A673 (cell line): ENCODE measurements at regions not wholly inside any gene's neighbourhood (a gene's known extent, or its start where the extent isn't known, plus 50 kb on each side); places are given as distances from the start of the nearest gene placed in this dataset.

ENCODE experiments used
- BruUV-seq: library from RNA; stranded (reverse); fragments of 400-500 nt; replicated peaks from 2 replicates; lab custom pipeline; 2021; lab: Mats Ljungman, UMichigan
- CTCF ChIA-PET: fragments of 300-600 bp; sonication (Branson Sonifier 250); formaldehyde crosslinking; loops from one replicate; lab custom pipeline; 2022; ENCODE audit warnings: antibody characterized with exemption; lab: Charles Lee
- POLR2A ChIA-PET: fragments of 300-600 bp; sonication (Branson Sonifier 250); formaldehyde crosslinking; loops from one replicate; lab custom pipeline; 2022; ENCODE audit warnings: antibody characterized with exemption; ENCODE audit not compliant: low non-redundant PET; lab: Charles Lee
- DNase-seq: peaks from one replicate; pipeline ENCODE4 v3.0.0-alpha.2; 2015; ENCODE audit warnings: low spot score
- H3K27ac ChIP-seq: fragments of 200-600 bp; sonication (generic); 2 replicates; pipeline ENCODE4 v1.5.1; 2016; ENCODE audit warnings: mixed run types, low read depth, mild to moderate bottlenecking, mixed read lengths, antibody characterized with exemption, low read length; ENCODE audit not compliant: poor library complexity, severe bottlenecking
- H3K27me3 ChIP-seq: fragments of 200-600 bp; sonication (generic); replicated peaks from 2 replicates; pipeline ENCODE4 v1.6.1; 2017; ENCODE audit warnings: mixed run types, low read depth, mild to moderate bottlenecking, mixed read lengths, antibody characterized with exemption, low read length; ENCODE audit not compliant: insufficient read depth, poor library complexity
- H3K36me3 ChIP-seq: fragments of 200-600 bp; sonication (generic); 2 replicates; pipeline ENCODE4 v1.6.1; 2016; ENCODE audit warnings: mixed run types, mild to moderate bottlenecking, mixed read lengths, antibody characterized with exemption, low read length; ENCODE audit not compliant: insufficient read depth, poor library complexity, severe bottlenecking
- H3K4me1 ChIP-seq: fragments of 200-600 bp; sonication (generic); 2 replicates; pipeline ENCODE4 v1.6.1; 2017; ENCODE audit warnings: mixed run types, mild to moderate bottlenecking, mixed read lengths, antibody characterized with exemption, low read length; ENCODE audit not compliant: insufficient read depth, poor library complexity, severe bottlenecking
- H3K4me3 ChIP-seq: fragments of 200-600 bp; sonication (generic); 2 replicates; pipeline ENCODE4 v1.5.1; 2016; ENCODE audit warnings: low read depth, mixed run types, mild to moderate bottlenecking, mixed read lengths, low read length; ENCODE audit not compliant: poor library complexity, severe bottlenecking
- H3K9me3 ChIP-seq: fragments of 200-600 bp; sonication (generic); 2 replicates; pipeline ENCODE4 v1.6.1; 2016; ENCODE audit warnings: mixed run types, low read depth, mild to moderate bottlenecking, mixed read lengths, antibody characterized with exemption, low read length; ENCODE audit not compliant: poor library complexity, severe bottlenecking
- CTCF ChIP-seq: fragments of 300-800, 200-600 bp; sonication (generic); conservative IDR thresholded peaks from 2 replicates; pipeline ENCODE4 v1.5.1; 2017; ENCODE audit warnings: low read depth, mild to moderate bottlenecking, antibody characterized with exemption, low read length, moderate library complexity, mixed read lengths
- EZH2 ChIP-seq: fragments of 200-600 bp; sonication (generic); IDR thresholded peaks from 2 replicates; pipeline ENCODE4 v1.6.1; 2017; ENCODE audit warnings: borderline replicate concordance, low read depth, mild to moderate bottlenecking, mixed read lengths, antibody characterized with exemption, low read length; ENCODE audit not compliant: poor library complexity, severe bottlenecking
- intact Hi-C: fragments of 100-400 bp; cut with micrococcal nuclease; formaldehyde crosslinking; loops from one replicate; pipeline ENCODE4 v1.10.0; 2022; ENCODE audit not compliant: unreplicated experiment

- Histone ChIP-seq H3K4me1 (no peaks in the 10 kb centered on the region), H3K36me3 (no peaks in the 10 kb centered on the region), H3K27me3 (no peaks in the 10 kb centered on the region), H3K9me3 (no peaks in the 10 kb centered on the region), H3K27ac (no peak overlapping the region), H3K4me3 (no peak overlapping the region)
- intact Hi-C loops, result no loop called here
- CTCF ChIA-PET, result no interaction called here
- POLR2A ChIA-PET, result no interaction called here
- TF ChIP-seq EZH2, result no peak
- no peak for TF ChIP-seq CTCF
- no TSS peak for BruUV-seq
- no peak for DNase-seq
These were observed 89.4 kb downstream of the EFNB1 start for GRCh38 chrX:68918202-68918601.

- Histone ChIP-seq H3K36me3 (no peaks in the 10 kb centered on the region), H3K9me3 (no peaks in the 10 kb centered on the region), H3K27ac (no peak overlapping the region), H3K4me1 (no peaks in the 10 kb centered on the region), H3K27me3 (no peaks in the 10 kb centered on the region), H3K4me3 (no peak overlapping the region)
- no peak for DNase-seq
- no TSS peak for BruUV-seq
- CTCF ChIA-PET, result no interaction called here
- TF ChIP-seq EZH2 (no peak), CTCF (no peak)
- POLR2A ChIA-PET, result no interaction called here
- intact Hi-C loops, result no loop called here
These were observed 89.0 kb downstream of the EFNB1 start for GRCh38 chrX:68917799-68918198.

- H3K36me3 ChIP-seq, result no peaks in the 10 kb centered on the region
- ChIA-PET CTCF (no interaction called here), POLR2A (no interaction called here)
- no peaks in the 10 kb centered on the region for H3K4me1 ChIP-seq
- H3K27ac ChIP-seq, result no peak overlapping the region
- no peaks in the 10 kb centered on the region for H3K9me3 ChIP-seq
- DNase-seq, result no peak
- intact Hi-C loops, result no loop called here
- no TSS peak for BruUV-seq
- H3K27me3 ChIP-seq, result no peaks in the 10 kb centered on the region
- H3K4me3 ChIP-seq, result no peak overlapping the region
- TF ChIP-seq CTCF (no peak), EZH2 (no peak)
These were observed 88.1 kb downstream of the EFNB1 start for GRCh38 chrX:68916891-68917290.
